GM21390 (cell line): ENCODE measurements at regions not wholly inside any gene's neighbourhood (a gene's known extent, or its start where the extent isn't known, plus 50 kb on each side); places are given as distances from the start of the nearest gene placed in this dataset.

Experiments
- ATAC-seq: cut with Tn5 transposase; IDR thresholded peaks from one replicate; pipeline ENCODE4 v1.9.1; 2021; ENCODE audit not compliant: unreplicated experiment

DNA sequence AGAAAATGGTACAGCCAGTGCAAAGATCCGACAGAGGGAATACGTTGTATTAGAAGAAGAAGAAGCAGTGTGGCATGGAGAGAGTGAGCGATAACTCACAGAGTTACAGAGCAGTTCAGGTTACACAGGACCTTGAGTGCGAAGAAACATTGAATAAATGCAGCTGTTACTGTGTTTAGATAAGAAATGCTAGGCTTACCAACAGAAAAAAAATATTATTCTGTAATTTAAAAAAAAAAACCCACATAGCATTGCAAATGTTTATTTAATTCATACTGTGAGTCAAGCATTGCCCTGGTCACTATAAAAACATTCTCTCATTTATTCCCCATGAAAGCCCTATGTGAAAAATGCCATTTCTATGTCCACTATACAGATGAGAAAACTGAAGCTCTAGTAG lies 373.4 kb upstream of the EPHA7 start:
- no peak for ATAC-seq

DNA sequence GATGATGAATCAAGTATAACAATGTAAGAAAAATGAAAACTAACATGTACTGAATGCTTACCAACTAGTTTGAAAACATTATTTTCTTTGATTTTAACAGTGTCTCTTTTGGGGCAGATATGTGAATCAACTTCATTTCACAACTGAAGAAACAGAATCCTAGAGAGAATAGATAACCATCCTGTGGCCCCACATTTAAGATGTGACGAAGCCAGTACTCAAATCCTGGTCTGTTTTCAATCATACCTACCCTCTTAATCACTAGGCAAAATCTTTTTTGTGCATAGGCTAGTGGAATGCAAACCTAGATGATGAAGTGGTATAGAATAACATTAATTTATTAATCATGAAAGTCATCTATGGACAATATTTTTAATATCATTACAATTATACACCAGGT lies 371.6 kb upstream of the EPHA7 start:
- ATAC-seq: no peak

DNA sequence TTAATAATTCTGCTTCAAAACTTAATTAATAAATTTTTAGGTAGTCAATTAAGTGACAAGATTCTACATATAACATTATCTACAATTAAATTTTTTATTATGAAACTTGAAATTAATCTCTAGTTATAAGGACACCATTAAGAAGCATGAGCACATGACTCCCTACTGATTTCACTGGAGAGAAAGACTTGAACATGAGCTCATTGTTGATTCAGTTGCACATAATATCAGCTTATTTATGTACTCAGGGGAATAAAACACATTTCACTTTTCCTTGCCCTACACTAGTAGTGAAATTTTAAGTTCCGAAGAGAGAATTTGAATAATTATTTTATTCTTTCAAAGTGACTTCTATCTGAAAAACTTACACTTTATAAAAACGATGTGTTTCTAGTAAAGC lies 370.2 kb upstream of the EPHA7 start:
- no peak for ATAC-seq

DNA sequence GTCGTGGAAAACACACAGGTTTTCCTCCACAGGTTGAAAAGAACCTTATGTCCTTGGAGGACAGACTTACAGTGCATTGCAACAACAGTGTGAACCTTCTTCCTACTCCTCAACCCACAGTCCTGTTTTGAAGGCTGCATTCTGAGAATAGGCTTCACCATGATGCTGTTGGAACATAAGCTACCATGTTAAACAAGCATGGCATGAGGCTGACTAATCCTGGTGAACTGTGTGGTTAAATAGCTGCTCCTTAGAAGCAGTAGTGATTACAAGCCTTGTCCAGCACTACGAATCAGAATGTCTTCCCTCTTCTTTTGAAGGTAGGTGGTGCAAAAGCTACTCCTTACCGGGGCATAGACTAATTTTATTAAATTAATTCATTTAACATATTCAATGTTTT lies 368.5 kb upstream of the EPHA7 start:
- ATAC-seq: no peak

DNA sequence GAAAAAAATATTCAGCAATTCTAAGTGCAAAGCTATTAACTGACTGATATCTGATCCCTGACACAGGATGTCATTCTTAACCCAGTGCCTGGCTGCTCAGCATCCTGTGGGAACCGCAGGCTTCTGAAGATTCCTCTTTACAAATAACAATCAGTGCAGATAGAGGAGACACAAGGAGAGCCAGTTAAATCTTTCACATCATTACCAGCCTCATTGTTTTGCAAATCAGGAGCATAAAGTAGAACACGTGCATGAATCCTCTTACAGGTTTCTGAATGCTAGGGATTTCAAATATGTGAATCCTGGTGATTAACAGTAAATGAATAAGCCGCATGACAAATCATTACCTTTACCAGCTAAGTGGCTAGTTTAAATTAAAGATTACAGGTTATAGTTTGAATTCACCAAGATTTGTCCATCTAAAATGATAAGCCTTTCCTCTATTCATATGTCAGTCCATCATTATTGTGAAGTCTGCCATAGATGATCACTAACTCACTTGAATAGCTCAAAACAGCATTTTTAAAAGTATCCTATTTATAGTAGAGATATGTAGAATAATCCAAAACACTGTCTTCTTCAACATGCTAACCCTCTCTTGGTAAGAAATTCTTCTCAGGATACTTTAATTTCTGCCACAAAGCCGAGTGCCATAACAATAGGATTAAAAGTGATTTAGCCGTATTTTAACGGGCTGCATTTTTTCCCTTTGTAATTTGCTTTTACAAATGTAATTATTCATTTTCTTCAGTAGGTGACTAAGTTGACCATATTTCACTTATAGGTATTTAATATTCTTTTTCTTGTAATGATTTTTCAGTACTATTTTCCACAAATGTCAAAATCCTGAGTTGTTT lies 367.3 kb upstream of the EPHA7 start:
- no peak for ATAC-seq

DNA sequence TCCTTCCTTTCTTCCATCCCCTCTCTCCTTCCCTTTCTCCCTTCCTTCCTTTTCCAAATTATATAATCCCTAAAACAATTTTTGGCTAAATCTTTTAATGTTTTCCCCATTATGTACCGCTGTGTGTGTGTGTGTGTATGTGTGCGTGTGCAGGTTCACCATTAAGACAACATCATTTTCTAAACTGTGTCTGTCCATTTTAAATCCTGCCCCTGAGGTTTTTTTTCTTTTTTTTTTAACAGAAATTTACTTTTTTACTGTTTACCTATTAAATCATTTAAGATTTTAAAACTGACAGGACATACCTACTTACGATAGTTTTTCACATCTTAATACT lies 366.3 kb upstream of the EPHA7 start:
- no peak for ATAC-seq

DNA sequence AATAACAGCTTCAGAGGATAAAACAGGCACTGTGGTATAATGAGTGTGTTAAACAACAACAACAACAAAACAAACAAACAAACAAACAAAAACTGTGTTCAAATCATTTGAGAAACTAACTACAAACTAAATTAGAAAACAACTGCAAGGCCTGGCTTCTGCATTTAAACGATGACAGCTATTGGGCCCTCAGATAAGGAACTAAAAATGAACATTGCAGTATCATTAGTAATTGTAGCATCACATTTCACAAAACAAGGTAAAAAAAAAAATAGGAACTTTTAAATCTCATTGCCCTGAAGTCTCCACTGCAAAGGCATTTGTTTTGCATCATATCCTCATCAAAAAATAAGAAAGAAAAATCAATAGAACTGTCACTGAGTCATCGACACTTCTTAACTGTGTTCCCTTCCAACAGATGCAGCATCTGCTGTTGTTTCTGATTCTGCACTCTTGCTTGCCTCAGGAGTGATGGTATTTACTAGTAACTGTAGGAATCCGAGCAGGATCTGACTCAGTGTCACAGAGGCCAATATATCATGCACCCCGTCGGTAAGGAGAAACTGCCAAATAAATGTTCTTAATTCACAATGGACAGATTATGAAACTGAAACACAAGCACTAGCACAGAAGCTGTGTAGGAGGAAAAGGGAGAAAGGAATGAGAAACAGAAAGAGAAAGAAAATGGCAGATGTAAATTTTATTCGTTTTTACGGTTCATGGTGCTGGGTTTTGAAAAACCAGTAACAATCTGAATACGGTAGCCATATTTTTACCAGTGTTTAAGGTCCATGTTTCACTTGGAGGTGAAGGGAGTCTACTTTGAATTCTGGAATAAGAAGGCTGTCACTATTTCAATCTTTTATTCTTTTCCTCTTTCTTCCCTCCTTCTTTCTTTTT lies 365.7 kb upstream of the EPHA7 start:
- no peak for ATAC-seq

DNA sequence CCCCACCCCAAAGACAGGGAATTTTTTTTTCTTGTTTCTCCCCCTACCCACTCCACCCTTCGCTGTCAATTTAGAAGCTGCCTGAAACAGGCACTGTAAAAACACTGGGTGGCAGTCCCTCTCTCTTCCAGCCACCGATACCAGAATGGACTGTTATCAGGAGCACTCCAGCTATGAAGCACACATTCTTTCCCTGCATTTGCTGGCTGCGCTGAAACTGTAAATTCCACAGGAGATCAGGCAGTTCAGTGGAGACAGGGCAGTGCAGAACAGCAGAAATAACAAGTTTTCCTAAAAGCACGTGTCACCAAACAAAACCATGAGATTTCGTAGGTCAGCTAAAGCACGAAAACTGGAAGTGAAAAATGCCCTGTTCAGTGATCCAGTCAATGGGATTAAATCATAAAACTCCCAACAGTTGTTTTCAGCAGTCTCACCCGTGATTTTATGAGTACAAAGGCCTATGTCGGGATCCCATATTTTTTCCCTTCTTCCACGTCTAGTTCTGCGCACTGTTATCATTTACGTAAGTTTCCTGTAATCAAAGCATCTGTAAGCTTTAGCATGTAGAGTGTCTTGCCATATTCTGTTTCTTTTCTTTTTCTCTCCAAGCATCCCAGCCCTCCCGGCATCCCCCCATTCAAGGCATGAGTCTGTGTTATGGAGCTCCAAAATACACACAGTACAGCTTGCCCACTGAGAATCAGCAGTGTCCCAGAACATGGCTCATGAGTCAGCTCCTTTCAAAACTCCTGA lies 359.9 kb upstream of the EPHA7 start:
- no peak for ATAC-seq

DNA sequence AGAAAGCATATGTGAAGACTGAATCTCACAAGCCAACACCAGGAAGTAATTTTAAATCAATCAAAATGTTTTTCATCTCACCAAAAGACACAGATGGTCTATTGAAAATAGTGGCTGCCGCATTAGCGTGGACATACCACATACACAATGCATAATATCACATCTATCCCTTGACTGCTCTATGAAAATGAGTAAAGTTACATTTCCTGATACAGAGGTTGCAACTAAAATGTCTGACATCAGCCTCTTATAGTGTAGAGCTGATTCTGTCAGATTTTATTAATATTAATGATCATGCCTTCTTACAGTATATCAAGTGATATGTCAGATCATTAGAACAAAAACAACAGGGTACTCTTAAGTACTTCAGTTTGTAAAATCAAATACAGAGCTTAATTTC lies 339.8 kb upstream of the EPHA7 start:
- ATAC-seq: no peak

DNA sequence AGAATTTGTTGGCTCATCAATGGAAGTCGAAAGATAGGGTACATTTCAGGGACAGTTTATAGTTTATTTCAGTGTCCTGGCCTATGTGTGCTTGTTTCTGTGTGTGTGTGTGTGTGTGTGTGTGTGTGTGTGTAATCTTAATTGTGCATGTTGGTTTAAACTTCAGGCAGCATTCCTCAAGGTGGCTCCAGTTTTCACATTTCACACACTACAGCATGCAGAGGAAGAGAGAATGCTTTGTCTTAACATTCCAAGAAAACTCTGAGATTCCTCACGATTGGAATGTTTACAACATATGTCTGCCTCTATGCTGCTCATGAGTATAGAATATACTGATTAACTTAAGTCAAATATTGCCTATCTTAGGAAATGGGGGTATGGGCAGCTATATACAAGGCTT lies 332.6 kb upstream of the EPHA7 start:
- ATAC-seq: no peak

DNA sequence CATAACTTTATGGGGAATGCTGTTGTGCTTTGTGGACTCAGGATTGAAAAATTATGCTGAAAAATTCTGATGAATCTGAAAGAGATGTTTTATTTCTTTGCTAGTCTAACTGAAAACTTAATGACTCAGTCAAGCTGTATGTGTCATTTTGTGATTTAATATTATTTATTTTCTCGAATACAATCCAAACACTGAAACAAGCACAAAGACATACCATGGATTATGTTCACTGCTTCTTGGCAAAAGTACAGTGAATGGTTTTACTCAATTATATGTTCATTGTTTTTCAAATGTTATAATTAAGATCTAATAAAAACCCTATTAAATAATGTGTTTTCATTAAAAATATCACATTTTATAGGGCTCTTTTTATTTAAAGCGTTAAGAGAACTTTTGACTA lies 330.6 kb upstream of the EPHA7 start:
- no peak for ATAC-seq

DNA sequence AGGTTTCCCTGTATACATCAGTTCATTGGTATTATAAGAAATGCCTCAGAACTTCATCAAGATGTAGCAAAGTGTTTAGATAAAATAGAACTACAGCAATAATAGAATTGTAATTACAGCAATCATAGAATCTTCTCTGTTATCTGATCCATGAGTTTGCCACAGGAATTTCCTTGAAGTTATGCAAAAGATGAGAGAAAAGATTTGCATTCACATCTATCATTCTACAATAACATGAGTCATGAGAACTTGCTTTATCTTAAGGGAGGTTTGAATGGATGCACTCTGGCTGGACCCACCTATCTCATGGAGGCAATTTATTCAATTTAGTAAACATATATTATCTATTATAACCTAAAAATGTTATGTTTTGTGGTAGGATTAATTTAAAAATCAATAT lies 329.8 kb upstream of the EPHA7 start:
- no peak for ATAC-seq

DNA sequence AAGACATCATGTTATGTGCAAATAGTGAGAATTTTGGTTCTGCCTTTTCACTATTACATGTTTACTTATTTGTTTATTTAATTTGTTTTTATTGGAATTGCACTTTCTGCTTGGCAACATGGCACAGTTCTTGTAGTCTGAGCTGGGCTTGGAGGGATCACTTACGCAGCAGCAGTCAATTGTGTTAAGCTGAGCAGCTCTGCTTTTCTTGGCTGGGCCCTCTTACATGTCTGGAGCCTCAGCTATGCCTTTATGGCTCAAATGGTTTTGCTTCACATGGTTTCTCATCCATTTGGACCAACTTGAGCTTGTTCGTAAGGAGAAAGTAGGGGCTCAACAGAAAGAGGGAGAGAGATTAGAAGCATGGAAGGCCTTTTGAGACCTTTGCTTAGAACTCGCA lies 327.5 kb upstream of the EPHA7 start:
- no peak for ATAC-seq

DNA sequence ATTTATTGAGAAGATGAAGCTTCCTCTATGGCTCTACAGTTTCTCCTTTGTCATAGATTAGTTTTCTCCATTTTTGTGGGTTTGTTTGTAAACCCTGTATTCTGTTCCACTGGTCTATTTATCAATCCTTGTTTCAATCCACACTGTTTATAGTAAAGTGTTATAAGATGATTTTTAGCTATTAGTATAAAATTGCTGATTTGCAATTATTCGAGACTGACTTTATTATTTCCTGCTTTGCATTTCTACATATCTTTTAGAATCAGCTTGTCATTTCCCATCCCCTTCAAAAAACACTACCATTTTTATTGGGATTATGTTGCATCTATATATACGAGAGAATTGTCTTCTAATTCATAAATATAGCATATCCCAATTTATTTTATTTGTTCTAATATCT lies 325.9 kb upstream of the EPHA7 start:
- ATAC-seq: no peak

DNA sequence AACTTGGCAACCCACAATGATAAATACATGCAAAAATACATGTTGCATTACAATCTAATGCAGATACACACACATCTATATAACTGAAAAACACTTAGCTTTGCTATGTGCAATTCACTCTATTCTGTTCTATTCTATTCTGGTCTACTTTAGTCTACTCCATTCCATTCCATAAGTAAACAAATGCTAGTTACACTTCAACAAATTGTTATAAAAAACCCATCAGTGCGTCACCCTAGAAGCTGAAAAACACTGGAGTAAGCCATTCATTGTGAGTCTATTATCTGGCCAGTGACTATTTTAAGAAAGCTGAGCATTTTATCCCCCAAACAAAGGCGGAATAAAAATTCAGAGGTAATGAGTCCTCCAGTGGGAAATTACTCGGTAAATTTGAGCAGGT lies 315.7 kb upstream of the EPHA7 start:
- no peak for ATAC-seq

DNA sequence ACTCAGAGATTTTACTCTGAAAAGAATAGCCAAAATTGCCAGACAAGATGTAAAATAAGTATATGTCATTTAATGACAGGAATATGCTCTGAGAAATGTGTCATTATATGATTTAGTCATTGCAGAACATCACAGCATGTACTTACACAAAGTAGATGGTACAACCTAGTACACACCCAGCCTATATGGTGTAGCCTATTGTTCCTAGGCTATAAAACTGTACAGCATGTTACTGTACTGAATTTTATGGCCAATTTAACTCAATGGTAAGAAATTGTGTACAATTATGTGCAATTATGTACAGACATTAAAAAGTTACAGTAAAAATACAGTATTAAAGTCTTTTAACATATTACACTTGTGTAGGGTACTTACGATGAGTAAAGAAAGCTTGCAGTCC lies 311.9 kb upstream of the EPHA7 start:
- ATAC-seq: no peak

DNA sequence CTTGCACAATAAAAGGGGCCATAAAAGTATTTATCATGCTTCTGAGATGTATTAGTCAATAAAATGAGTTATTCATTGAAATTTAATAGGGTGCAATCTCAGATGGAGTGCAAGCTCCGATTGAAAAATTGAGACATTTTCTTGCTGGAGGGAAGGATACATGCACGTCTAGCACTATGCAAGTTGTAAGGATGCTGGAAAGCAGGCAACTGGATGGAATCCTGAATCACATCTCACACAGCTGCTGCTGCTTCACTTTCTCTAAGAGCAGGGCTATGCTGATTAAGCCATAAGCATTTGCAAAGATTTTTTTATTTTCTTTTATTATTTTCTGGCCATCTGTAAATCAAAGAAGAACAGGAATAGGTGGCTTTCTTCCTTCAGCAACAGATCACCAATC lies 308.8 kb upstream of the EPHA7 start:
- ATAC-seq: no peak

DNA sequence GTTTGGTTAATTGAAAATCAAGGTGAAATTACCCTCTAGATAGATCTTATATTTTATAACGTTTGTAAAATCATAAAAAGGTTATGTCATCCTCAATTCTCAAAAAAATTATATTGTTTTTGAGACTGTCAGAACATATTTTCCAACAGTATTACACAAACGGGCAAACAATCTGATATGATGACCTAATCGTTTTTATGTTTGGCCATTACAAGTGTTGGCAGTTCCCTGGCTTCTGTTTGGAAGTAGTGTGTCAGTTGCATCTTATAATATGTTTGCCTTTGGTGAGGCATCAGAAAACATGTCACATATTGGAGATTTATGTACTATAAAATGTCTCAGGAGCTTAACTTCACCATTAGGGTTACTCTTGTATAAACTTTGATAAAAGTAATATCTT lies 308.1 kb upstream of the EPHA7 start:
- no peak for ATAC-seq

DNA sequence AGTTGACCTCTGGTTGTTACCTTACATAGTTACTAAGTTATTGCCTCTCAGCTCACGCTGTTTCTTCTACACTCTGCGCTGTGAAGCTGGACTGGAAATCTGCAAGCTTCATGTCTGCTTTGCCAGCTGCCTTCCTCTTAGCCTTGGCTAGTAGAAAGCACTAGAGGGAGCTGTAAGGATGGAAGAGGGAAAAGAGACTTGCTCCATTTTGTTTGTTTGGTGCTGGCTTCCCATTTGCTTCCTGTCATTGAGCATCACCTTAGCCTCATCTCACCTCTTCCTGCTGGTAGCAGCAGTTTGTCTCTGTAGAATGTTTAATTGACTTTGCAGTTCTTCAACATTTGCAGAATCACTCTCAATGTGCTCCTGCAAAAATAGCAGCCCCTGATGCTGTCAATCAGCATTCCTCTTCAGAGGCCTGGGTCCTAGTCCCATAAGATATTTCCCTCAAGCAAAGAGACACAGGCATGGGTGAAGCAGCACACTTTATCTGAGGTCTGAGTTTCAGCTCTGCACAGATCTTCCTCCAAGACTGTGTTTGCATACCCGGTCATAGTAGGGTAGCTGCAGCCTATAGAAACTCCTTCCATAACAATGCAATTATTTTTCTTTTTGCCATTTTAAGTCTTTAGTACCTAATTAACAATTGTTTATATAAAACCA lies 302.2 kb upstream of the EPHA7 start:
- no peak for ATAC-seq

DNA sequence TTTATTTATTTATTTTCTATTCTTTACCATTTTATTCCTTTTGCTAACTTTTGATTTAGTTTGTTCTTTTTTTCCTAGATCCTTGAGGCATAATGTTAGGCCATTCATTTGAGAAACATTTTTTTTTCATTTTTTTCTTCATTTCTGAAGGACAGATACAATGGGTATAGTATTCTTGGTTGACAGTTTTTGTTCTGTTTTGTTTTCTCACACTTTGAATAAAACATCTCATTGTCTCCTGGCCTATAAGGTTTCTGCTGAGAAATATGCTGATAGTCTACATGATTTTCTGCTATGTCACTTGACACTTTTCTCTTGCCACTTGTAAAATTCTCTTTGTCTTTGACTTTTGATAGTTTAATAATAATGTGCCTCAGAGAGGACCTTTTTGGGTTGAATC lies 294.6 kb upstream of the EPHA7 start:
- no peak for ATAC-seq

DNA sequence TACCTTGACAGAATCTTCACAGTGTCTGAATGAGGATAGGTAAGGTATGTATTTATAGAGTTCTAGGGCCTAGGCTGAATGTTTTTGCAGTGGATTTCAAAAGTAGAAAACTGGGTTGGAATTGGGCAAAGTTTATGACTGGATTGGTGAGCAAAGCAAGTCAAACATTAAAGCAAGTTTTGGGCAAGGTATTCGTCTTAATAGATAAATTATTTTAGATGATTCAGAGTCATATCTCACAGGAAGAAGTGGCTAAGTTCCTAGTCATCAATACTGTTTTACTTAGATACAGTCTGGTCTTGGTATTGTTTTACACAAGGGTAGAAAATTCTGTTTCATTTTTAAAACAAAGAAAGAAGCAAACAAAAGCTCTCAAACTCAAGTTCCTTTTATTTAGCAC lies 284.1 kb upstream of the EPHA7 start:
- ATAC-seq: no peak
